ENCODE measurements at regions not wholly inside any gene's neighbourhood (a gene's known extent, or its start where the extent isn't known, plus 50 kb on each side); places are given as distances from the start of the nearest gene placed in this dataset.

- no peak for TF ChIP-seq MAX (IDR thresholded peaks at IDR 0.05; ENCODE audit: low read depth, low read length)
- TF ChIP-seq, protein P1, sequence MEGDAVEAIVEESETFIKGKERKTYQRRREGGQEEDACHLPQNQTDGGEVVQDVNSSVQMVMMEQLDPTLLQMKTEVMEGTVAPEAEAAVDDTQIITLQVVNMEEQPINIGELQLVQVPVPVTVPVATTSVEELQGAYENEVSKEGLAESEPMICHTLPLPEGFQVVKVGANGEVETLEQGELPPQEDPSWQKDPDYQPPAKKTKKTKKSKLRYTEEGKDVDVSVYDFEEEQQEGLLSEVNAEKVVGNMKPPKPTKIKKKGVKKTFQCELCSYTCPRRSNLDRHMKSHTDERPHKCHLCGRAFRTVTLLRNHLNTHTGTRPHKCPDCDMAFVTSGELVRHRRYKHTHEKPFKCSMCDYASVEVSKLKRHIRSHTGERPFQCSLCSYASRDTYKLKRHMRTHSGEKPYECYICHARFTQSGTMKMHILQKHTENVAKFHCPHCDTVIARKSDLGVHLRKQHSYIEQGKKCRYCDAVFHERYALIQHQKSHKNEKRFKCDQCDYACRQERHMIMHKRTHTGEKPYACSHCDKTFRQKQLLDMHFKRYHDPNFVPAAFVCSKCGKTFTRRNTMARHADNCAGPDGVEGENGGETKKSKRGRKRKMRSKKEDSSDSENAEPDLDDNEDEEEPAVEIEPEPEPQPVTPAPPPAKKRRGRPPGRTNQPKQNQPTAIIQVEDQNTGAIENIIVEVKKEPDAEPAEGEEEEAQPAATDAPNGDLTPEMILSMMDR (IDR thresholded peaks at IDR 0.05; ENCODE audit: low read depth, low read length): no peak
- TF ChIP-seq POLR2A (IDR thresholded peaks at IDR 0.05; ENCODE audit: extremely low read depth, insufficient read length): no peak
- no peak for TF ChIP-seq MYC (IDR thresholded peaks at IDR 0.05; ENCODE audit: low read depth, low read length)
Observed at GRCh38 chr12:28066879-28067278, 94.3 kb upstream of the PTHLH start.
